ENCODE measurements at regions not wholly inside any gene's neighbourhood (a gene's known extent, or its start where the extent isn't known, plus 50 kb on each side); places are given as distances from the start of the nearest gene placed in this dataset.

GRCh38 chr3:73733746-73734145 is 109.0 kb upstream of the PDZRN3 start:
- no peak for TF ChIP-seq POLR2A (IDR thresholded peaks at IDR 0.05; ENCODE audit: low read length)
- no peak for TF ChIP-seq GATA1 (IDR thresholded peaks at IDR 0.05; ENCODE audit: low read depth, low read length)
